Ishikawa (cell line): ENCODE measurements at regions not wholly inside any gene's neighbourhood (a gene's known extent, or its start where the extent isn't known, plus 50 kb on each side); places are given as distances from the start of the nearest gene placed in this dataset.

Experiments used
- CEBPB ChIP-seq: IDR thresholded peaks from 2 replicates; pipeline ENCODE4 v1.6.1; 2012
- CREB1 ChIP-seq: IDR thresholded peaks from 2 replicates; pipeline ENCODE4 v1.6.1; 2012; ENCODE audit warnings: low read depth
- EGR1 ChIP-seq: IDR thresholded peaks from 2 replicates; pipeline ENCODE4 v1.6.1; 2012
- EP300 ChIP-seq: IDR thresholded peaks from 2 replicates; pipeline ENCODE4 v1.6.1; 2012; ENCODE audit warnings: borderline replicate concordance
- FOXM1 ChIP-seq: IDR thresholded peaks from 2 replicates; pipeline ENCODE4 v1.6.1; 2012; ENCODE audit warnings: low read depth, borderline replicate concordance
- NFIC ChIP-seq: IDR thresholded peaks from 2 replicates; pipeline ENCODE4 v1.6.1; 2012
- RAD21 ChIP-seq: IDR thresholded peaks from 2 replicates; pipeline ENCODE4 v1.6.1; 2012; ENCODE audit warnings: low read depth
- TAF1 ChIP-seq: IDR thresholded peaks from 2 replicates; pipeline ENCODE4 v1.6.1; 2012; ENCODE audit warnings: low read depth, mild to moderate bottlenecking
- TEAD4 ChIP-seq: IDR thresholded peaks from 2 replicates; pipeline ENCODE4 v1.6.1; 2012
- YY1 ChIP-seq: IDR thresholded peaks from 2 replicates; pipeline ENCODE4 v1.6.1; 2012; ENCODE audit warnings: low read depth
- ZBTB7A ChIP-seq: IDR thresholded peaks from 2 replicates; pipeline ENCODE4 v1.6.1; 2012; ENCODE audit warnings: low read depth
- TF ChIP-seq, protein P1 (sequence below): IDR thresholded peaks from 2 replicates; pipeline ENCODE4 v1.6.1; 2012
- TF ChIP-seq, protein P2 (sequence below): IDR thresholded peaks from 2 replicates; pipeline ENCODE4 v1.6.1; 2012; ENCODE audit warnings: low read depth, mild to moderate bottlenecking

DNA sequence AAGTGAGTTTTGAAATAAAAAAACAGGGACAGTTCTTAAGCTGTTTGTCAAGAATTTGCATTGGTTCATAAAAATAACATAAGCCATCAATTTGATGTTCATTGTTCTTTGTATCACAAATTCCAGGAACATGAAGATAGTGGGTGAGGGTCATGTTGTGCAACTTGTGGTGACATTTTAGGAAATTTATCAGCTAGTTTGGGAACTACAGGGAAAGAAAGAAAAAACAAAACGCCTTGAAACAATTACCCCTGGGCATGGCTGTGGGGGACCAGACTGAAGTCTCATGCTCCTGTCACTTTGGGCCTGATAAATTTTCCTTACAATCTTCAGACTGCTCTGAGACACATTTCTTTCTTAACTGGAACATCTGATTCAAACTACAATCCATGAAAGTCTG, 207.1 kb upstream of the CLINT1 start:
- TF ChIP-seq, protein P1, sequence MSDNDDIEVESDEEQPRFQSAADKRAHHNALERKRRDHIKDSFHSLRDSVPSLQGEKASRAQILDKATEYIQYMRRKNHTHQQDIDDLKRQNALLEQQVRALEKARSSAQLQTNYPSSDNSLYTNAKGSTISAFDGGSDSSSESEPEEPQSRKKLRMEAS, result no peak
- TF ChIP-seq ZBTB7A, result no peak
- TF ChIP-seq RAD21, result no peak
- TF ChIP-seq CREB1, result no peak
- no peak for TF ChIP-seq TEAD4
- TF ChIP-seq EGR1, result no peak
- TF ChIP-seq, protein P2, sequence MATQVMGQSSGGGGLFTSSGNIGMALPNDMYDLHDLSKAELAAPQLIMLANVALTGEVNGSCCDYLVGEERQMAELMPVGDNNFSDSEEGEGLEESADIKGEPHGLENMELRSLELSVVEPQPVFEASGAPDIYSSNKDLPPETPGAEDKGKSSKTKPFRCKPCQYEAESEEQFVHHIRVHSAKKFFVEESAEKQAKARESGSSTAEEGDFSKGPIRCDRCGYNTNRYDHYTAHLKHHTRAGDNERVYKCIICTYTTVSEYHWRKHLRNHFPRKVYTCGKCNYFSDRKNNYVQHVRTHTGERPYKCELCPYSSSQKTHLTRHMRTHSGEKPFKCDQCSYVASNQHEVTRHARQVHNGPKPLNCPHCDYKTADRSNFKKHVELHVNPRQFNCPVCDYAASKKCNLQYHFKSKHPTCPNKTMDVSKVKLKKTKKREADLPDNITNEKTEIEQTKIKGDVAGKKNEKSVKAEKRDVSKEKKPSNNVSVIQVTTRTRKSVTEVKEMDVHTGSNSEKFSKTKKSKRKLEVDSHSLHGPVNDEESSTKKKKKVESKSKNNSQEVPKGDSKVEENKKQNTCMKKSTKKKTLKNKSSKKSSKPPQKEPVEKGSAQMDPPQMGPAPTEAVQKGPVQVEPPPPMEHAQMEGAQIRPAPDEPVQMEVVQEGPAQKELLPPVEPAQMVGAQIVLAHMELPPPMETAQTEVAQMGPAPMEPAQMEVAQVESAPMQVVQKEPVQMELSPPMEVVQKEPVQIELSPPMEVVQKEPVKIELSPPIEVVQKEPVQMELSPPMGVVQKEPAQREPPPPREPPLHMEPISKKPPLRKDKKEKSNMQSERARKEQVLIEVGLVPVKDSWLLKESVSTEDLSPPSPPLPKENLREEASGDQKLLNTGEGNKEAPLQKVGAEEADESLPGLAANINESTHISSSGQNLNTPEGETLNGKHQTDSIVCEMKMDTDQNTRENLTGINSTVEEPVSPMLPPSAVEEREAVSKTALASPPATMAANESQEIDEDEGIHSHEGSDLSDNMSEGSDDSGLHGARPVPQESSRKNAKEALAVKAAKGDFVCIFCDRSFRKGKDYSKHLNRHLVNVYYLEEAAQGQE, result no peak
- TF ChIP-seq NFIC, result no peak
- TF ChIP-seq TAF1, result no peak
- TF ChIP-seq YY1, result no peak
- no peak for TF ChIP-seq EP300
- TF ChIP-seq FOXM1, result no peak
- TF ChIP-seq CEBPB, result no peak
